Anterior cingulate cortex (tissue), 58 donors: ENCODE measurements at regions not wholly inside any gene's neighbourhood (a gene's known extent, or its start where the extent isn't known, plus 50 kb on each side); places are given as distances from the start of the nearest gene placed in this dataset.

Experiments used
- DNase-seq, 58 donors: peaks; one replicate each; lab custom pipeline; 2025; lab: John Stamatoyannopoulos, UW

- DNase-seq: no peak
These were observed 511.4 kb upstream of the MYT1L start for GRCh38 chr2:2842466-2842865.

DNA sequence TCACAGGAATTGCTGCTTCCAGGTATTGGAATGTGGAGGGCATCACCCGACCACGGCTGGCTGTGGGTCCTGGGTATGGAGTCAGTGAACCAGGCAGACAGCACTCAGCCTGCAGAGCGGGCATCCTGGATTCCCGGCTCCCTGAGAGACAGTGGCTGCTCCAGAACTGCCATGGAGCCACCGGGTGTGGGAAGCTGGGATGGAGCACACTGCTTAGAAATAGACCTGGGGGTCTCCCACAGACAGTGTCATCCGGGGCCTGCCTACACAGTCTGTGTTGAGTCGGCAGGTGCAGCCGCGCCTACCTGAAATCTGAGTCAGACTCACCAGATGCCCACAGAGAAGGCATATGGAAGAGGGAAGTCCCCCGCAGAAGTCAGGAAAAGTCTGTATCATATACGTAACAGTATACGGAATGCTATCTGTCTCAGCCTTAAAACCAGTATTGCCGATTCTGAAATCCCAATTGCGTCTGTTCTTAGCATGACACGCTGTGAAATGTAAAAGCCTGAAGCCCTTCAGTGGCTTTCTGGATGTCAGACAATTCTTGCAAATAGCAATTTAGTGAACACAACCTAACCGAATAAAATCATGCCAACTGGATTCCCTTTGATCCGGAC lies 509.7 kb upstream of the MYT1L start:
- DNase-seq: peak in 9 of 58 donors; percentile 24 to 49 (median 33)

DNA sequence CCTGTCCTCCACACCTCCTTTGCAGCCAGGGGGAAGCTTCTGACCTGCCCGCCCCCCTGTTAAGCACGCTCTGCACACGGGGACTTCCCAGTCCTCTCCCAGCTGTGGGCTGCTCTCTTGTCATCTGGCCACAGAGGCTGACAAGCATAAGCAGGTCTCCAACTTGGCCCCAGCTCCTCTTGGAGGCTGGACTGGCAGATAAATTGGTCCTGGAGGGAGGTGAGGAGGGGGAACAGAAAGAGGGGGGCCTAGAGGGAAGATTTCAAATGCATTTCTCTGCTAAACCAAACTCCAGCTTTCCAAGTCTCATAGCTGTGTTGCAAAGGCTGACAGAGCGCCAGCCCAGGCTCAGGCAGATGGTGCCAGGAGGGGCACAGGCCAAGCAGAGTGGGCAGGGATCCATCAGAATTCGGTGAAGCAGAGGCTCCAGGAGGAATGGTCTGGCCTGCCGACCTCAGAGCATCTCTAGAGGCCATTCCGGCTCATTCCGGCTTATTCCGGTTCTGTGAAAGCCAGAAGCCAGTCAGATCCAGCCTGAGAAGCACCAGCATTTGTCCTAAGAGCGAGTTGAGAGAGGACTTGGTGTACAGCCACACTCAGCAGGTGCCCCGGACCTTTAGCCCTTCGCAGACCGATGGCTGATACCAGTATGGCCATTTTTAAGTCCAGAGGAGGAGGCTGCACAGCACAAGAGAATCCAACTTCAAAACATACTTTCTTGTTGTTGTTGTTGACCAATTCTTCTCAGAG lies 508.9 kb upstream of the MYT1L start:
- DNase-seq: peak in 28 of 58 donors; percentile 19 to 62 (median 39)

GRCh38 chr2:2839393-2839781 lies 508.3 kb upstream of the MYT1L start:
- DNase-seq: no peak

- no peak for DNase-seq
These were observed 507.4 kb upstream of the MYT1L start for GRCh38 chr2:2838548-2838845.

DNA sequence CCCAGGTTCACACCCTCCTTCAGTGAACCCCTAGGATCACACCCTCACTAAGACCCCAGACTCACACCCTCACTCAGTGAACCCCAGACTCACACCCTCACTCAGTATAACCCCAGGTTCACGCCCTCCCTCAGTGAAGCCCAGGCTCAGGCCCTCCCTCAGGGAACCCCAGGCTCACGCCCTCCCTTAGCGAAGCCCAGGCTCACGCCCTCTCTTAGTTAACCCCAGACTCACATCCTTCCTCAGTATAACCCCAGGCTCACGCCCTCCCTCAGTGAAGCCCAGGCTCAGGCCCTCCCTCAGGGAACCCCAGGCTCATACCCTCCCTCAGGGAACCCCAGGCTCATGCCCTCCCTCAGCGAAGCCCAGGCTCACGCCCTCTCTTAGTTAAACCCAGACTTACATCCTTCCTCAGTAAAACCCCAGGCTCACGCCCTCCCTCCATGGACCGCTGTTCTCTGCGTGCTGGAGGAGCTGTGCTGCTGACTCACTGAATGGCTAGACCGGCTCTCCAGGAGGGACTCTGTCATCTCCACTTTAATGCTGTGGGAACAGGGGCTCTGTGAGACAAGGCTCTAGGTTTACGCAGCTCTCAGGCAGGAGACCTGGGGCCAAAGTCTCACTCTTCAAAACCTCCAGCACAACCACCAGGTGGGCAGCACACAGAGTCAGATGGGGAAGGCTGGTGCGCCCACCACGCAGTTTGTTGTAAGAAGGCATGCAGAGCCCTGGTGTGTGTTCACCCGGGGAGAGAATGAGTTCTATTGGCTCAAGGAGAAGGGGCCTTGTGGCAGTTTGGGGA lies 506.9 kb upstream of the MYT1L start:
- DNase-seq: peak in 3 of 58 donors; percentile 20 to 35 (median 26)

DNA sequence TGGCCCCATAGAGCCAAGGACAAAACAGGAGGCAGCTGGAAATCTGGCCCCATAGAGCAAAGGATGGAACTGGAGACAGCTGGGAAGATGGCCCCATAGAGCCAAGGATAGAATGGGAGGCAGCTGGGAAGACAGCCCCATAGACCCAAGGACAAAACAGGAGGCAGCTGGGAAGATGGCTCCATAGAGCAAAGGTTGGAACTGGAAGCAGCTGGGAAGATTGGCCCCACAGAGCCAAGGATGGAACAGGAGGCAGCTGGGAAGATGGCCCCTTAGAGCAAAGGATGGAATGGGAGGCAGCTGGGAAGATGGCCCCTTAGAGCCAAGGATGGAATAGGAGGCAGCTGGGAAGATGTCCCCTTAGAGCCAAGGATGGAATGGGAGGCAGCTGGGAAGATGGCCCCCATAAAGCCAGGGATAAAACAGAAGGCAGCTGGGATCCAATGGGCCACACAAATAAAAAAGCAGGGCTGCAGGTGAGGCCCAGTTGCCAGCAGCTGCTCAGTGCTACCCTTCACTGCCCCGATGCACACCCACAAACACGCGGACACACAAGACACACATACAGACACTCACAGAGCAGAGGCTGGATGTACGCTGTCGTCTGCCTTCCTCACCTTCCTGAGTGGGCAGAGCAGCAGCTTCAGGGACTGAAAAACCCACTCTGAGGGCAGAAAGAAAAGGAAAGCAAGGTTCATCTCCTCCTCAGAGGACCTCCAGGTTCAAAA lies 505.4 kb upstream of the MYT1L start:
- no peak for DNase-seq

GRCh38 chr2:2834516-2835254 lies 503.6 kb upstream of the MYT1L start:
- DNase-seq: no peak

GRCh38 chr2:2834105-2834504 lies 503.0 kb upstream of the MYT1L start:
- peak in 9 of 58 donors; percentile 16 to 68 (median 39) for DNase-seq

GRCh38 chr2:2832657-2833056 lies 501.6 kb upstream of the MYT1L start:
- DNase-seq: no peak

- DNase-seq: no peak
These were observed 500.6 kb upstream of the MYT1L start for GRCh38 chr2:2831633-2832032.

DNA sequence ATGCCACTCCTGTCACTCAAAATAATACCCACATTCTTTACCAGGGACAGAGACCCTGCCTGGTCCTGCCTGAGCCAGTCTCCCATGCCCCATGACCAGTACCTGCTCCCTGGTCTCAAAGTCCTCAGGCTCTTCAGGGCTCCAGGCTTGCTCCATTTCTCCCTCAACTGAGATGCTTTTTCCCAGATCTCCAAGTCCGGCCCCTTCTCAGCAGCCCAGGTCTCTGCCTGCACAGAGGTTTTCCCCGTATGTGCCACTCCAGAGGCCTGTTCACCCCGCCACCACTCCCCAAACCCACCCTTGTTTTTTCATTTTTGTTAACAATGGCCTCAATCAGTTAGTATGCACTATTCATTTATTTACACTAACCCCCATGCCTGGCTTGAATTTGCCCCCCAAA lies 499.5 kb upstream of the MYT1L start:
- no peak for DNase-seq

GRCh38 chr2:2828774-2829368 lies 497.8 kb upstream of the MYT1L start:
- peak in 51 of 58 donors; percentile 24 to 95 (median 68) for DNase-seq

GRCh38 chr2:2827761-2828221 lies 496.7 kb upstream of the MYT1L start:
- DNase-seq: no peak

- no peak for DNase-seq
These were observed 496.1 kb upstream of the MYT1L start for GRCh38 chr2:2827046-2827636.

DNA sequence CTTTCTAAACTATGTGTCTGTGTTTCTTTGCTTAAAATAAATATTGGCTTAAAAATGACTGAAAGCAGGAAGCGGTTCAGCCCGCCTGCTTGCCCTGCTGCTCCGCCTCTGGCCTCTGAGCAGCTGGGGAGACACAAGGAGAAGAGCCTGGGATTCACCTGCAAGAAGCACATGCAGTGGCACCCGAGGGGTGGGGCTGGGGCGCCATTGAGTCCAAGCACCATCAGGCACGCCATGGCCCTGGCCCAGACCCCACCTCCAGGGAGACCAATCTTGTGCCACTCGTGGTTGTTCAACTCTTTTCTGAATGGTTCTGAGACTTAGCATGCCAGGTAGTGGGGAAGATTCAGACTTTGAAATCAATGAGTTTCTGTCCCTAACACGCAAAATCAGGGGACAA lies 495.5 kb upstream of the MYT1L start:
- no peak for DNase-seq

DNA sequence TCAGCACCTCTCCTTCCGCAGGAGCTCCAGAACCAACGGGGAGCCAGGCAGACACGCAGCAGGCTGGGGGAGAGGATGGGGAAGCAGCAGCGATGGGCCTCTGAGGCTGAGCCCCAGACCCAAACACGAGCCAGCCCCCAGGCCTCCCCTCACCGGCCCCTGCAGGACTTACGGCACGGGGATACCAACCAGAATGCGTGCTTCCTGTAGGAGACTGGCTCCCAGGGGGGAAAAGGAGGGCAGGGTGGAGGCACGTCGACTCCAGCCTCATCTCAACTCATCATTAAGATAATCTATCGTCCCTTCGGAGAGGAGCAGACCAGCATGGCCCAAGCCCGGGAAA lies 495.1 kb upstream of the MYT1L start:
- no peak for DNase-seq

- DNase-seq: no peak
These were observed 494.6 kb upstream of the MYT1L start for GRCh38 chr2:2825516-2826208.

DNA sequence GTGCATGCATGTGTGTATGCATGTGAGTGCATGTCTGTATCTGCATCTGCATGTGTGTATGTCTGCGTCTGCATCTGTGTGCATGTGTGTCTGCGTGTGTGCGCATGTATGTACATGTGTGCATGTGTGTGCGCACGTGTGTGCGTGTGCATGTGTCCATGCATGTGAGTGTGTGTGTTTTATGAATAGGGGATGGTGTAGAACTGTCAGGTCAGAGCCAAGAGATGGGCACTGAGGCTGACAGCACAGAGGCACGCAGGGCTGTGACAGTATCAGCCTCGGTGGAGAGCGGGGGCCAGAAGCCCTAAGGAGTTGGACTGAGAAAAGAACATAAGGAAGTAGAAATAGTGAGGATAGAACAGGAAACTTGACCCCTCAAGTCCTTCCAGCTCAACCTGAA lies 494.0 kb upstream of the MYT1L start:
- DNase-seq: no peak
